HG03095 (cell line): ENCODE measurements at regions not wholly inside any gene's neighbourhood (a gene's known extent, or its start where the extent isn't known, plus 50 kb on each side); places are given as distances from the start of the nearest gene placed in this dataset.
"Not testable (repeated sequence)": the region's sequence is repeated elsewhere in the genome, so short reads cannot be mapped to it uniquely, and the experiment has no call there.

ENCODE experiments used
- ATAC-seq: cut with Tn5 transposase; IDR thresholded peaks from one replicate; pipeline ENCODE4 v1.9.1; 2021; ENCODE audit warnings: moderate library complexity; ENCODE audit not compliant: unreplicated experiment

DNA sequence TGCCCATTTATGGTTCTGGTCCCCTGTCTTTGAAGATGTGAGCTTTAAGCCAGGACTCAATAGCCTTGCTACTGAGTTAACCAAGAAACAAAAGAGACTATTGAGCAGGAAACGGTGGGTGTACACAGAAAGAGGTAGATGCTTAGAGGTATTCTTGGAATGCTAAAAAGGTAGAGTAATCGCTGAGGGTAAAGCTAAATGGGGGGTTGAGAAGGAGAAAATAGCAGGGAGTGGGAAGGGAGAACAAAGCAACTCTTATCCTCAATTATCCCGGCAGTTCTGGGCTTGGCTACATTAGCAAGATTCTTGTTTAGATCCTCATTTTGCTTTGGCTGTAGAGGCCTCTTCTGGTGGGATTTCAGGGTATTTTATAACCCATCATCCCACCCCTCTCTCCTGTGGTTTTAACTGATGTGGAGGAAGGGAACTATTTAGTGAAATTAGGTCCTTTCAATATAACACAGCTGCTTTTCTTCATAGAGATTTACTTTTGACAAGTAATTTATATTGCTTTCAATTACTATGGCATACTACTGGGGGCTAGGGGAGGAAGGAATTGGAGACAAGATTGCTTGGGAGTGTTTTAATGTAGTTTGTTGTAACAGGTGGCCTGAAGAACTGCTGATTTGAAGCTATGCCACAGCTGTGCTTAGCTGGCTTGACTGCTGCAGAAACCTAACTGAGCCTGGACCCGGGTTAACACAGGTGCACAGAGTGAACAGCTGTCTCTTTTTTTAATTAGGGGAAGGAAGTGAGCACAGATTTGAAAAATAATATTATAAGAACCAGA, 234.3 kb upstream of the CCDC54 start:
- ATAC-seq, result no peak

DNA sequence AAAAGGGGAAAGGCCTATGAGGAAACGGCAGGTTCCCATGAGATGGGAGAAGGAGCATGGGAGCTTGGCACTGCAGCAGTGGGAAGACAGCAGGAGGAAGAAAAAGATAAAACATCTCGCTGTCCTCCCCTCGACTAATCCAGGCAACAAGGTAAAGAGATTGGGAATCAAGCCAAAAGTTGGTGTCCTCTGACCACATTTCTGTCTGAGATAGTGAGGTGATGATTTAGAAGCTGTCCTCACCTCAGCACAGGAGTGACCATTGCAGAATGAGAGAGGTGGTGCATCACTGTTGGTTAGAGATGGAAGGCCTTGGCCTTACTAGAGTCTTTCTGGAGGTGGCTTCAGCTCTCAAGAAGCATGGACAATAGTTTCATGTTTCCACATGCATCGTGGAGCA, 226.6 kb upstream of the CCDC54 start:
- no peak for ATAC-seq

GRCh38 chr3:107153981-107154380, 223.3 kb upstream of the CCDC54 start:
- no peak for ATAC-seq

DNA sequence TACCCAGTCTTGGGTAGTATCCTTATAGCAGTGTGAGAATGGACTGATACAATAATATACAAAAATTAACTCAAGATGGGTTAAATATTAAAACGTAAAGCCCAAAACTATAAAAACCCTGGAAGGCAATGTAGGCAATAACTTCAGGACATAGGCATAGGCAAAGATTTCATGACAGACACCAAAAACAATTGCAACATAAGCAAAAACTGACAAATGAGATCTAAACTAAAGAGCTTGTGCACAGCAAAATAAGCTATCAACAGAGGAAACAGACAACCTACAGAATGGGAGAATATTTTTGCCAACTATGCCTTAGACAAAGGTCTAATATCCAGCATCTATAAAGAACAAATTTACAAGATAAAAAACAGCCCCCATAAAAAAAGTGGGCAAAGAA, 204.8 kb upstream of the CCDC54 start:
- no peak for ATAC-seq

DNA sequence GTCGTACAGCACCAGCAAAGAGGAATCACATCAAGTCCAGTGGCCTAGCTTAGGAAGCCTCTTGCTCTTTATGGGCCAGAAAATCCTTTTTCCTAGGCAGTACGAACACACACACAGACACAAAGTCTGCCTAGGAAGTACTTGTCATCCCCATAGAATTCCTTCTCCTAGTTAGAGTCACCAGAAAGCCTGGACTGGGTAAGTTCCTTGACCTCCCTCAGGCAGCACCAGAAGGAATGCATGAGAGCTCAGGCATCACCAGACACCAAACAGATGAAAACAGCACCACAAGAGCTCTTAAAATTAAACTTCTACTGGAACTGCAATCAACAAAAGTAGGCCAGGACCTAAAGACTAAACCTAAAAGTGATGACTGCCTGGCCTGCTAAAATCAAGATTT, 192.9 kb upstream of the CCDC54 start:
- ATAC-seq, result no peak

- no peak for ATAC-seq
Measured at GRCh38 chr3:107188262-107188661, 189.0 kb upstream of the CCDC54 start.

DNA sequence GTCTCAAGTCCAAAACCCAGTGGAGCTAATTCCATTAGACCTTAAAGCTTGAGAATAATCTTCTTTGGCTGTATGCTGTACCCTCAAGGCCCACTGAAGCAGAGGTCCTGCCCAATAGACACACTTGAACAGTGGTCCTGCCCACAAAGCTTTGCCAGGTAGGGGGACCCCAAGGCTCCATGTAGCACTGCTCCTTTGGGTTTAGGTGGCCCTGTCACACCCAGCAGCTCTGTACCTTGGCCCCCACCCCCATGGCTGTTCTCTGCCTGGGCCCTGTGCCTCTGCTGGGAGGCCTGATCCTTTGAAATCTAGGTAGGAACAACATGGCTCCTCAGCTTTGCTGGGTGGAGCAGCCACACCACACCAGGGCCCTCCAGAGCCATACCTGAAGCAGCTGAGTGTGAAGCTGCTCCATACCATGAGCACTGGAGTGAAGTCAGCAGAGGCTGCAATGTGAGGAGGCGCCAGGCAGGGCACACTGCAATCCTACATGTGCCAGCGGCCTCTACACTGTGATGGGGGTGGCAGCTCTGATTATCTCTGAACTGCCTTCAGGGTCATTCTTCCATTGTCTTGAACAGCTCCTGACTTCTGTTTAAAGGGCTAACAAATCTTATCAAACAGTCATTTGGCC, 188.0 kb upstream of the CCDC54 start:
- ATAC-seq, result no peak

DNA sequence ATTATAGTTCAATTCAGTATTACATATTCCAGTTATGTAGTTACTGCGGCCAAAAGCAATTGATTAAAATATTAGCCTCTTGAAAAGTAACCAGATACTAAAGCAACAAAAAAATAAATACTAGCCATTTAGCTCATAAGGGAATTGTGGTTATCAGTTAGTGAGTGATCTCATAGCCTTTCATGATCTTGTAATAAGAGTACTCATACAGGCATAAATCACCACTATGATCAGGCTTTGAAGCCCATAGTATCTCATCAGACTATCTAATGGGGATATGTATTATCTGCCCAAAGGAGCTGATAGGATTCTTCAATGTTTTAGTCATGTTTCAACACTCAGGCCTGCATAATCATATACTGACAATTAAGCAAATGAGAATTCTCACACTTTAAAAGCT, 184.1 kb upstream of the CCDC54 start:
- no peak for ATAC-seq

DNA sequence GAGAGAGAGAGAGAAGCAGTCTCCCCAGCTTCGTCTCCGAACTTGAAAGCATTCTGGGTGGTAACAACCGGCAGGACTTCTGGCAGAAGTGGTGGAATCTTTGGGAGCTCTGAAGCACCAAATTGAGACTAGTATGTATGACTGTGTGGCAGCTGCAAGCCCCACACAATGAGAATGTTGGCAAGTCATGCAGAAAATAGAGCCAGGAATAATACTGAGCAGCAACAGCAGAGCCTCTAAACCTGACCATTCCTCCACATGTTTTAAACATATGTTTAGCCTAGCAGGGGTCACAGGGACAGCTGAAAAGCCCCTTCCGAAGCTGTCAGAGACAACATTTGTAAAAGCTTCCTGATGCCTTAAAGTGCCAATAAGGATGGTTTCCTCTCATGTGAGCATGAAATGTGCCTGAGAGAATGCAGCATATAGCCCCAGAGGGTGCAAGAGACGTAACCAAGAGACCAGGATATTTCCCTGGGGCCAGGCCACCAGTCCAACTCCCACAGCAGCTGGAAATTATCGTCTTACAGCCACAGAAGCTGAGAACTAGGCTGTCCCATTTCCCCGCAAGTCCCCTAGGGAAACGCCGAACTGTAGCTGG, 178.6 kb upstream of the CCDC54 start:
- no peak for ATAC-seq

DNA sequence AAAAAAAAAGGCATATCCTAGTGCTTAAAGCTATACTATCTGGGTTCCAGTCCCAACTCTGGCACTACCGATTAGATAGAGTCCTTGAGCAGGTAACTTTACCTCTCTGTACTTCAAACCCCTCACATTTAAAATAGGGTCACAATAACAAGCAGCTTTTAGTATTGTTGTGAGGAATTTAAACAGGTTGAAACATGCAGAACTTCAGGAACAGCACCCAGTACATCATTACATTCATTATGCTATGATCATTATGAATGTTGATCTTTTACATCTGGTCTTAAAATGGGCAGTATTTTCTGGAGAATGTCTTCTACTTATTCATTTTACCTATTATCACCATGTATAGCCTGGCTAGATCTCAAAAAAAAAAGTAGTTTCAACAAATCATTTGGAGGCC, 176.1 kb upstream of the CCDC54 start:
- no peak for ATAC-seq

DNA sequence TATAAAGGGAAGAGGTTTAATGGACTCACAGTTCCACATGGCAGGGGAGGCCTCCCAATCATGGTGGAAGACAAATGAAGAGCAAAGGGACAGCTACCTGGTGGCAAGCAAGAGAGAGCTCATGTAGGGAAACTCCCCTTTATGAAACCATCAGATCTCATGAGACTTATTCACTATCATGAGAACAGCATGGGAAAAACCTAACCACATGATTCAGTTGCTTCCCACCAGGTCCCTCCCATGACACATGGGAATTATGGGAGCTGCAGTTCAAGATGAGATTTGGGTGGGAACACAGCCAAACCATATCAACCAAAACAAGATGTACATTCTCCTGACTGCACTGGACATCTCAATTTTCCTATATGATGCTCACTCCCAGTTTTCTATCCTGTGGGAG, 174.4 kb upstream of the CCDC54 start:
- ATAC-seq, result not testable (repeated sequence)

GRCh38 chr3:107204121-107204520, 173.1 kb upstream of the CCDC54 start:
- ATAC-seq, result no peak

GRCh38 chr3:107205358-107205757, 171.9 kb upstream of the CCDC54 start:
- ATAC-seq, result no peak

- no peak for ATAC-seq
Measured at GRCh38 chr3:107206141-107206540, 171.1 kb upstream of the CCDC54 start.

GRCh38 chr3:107206945-107207344, 170.3 kb upstream of the CCDC54 start:
- ATAC-seq, result no peak

GRCh38 chr3:107208100-107208499, 169.1 kb upstream of the CCDC54 start:
- no peak for ATAC-seq

GRCh38 chr3:107208796-107209195, 168.4 kb upstream of the CCDC54 start:
- no peak for ATAC-seq

GRCh38 chr3:107209302-107209990, 167.8 kb upstream of the CCDC54 start:
- no peak for ATAC-seq

GRCh38 chr3:107211608-107212007, 165.6 kb upstream of the CCDC54 start:
- no peak for ATAC-seq

DNA sequence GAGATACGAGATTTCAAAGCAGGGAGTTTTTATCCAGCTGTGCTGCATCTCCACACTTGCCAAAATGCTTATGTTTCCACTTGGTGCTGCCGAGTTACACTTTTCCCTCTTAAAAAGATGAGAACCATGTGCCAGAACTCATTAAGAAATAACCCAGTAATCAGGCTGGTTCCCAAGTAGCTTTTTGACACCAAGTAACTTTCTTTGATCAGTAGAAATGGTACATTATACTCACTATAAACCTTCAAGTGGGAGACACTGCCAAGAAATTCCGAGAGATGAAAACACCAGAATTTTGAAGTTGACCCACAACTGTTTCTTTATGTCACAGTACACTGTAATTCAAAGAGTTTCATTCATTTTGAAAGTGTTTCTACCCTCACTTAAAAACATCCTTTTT, 164.6 kb upstream of the CCDC54 start:
- ATAC-seq, result no peak

GRCh38 chr3:107213044-107213669, 164.1 kb upstream of the CCDC54 start:
- ATAC-seq, result no peak
